H1 (cell line): ENCODE measurements at regions not wholly inside any gene's neighbourhood (a gene's known extent, or its start where the extent isn't known, plus 50 kb on each side); places are given as distances from the start of the nearest gene placed in this dataset.

Experiments used
- CHD2 ChIP-seq: IDR thresholded peaks from 2 replicates; pipeline ENCODE4 v1.6.1; 2012; ENCODE audit warnings: low read length, improper control_type of control experiment
- EGR1 ChIP-seq: IDR thresholded peaks from 2 replicates; pipeline ENCODE4 v1.6.1; 2011; ENCODE audit warnings: low read depth, low read length, borderline replicate concordance
- PHF8 ChIP-seq: fragments of 200-600 bp; sonication (generic); conservative IDR thresholded peaks from 2 replicates; pipeline ENCODE4 v1.7.1; 2012; ENCODE audit warnings: low read depth, mild to moderate bottlenecking, inconsistent platforms, low read length, moderate library complexity
- SP4 ChIP-seq: IDR thresholded peaks from 2 replicates; pipeline ENCODE4 v1.6.1; 2012; ENCODE audit warnings: low read length, inconsistent platforms

- TF ChIP-seq EGR1: no peak
- no peak for TF ChIP-seq CHD2
- TF ChIP-seq PHF8: no peak
- TF ChIP-seq SP4: no peak
These were observed 366.3 kb downstream of the SS18 start (continued) for GRCh38 chr18:25724121-25724520.
